Choroid plexus epithelial cell (primary cell): ENCODE measurements at regions not wholly inside any gene's neighbourhood (a gene's known extent, or its start where the extent isn't known, plus 50 kb on each side); places are given as distances from the start of the nearest gene placed in this dataset.

Experiments
- DNase-seq: peaks from one replicate; pipeline ENCODE4 v3.0.0-alpha.2; 2010; ENCODE audit warnings: low read depth
- H3K4me3 ChIP-seq: 2 replicates; pipeline ENCODE4 v1.5.1; 2011; ENCODE audit warnings: low read depth, mild to moderate bottlenecking, control low read depth, low read length, moderate library complexity
- TF ChIP-seq, protein P1 (sequence below): conservative IDR thresholded peaks from 2 replicates; pipeline ENCODE4 v1.5.1; 2011; ENCODE audit warnings: low read depth, mild to moderate bottlenecking, control low read depth, inconsistent platforms, low read length, moderate library complexity

DNA sequence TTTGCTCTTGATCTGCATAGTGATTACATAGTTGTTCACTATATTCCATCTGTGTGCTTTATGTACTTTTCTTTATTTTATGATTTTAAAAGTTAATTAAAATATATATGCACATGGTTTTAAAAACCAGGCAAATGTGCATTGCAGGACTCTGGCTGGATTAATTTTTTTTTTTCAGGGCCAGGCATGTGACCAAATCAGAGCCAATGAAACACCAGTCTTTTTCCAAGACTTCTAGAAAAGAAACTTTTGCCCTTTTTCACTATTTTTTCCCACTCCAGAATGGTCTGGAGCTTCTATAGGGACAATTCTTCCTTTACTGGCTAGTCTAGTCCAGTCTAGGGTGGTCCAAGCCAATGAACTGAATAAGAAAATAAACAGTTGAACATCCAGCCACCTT lies 198.1 kb upstream of the FBXO11 start:
- TF ChIP-seq, protein P1, sequence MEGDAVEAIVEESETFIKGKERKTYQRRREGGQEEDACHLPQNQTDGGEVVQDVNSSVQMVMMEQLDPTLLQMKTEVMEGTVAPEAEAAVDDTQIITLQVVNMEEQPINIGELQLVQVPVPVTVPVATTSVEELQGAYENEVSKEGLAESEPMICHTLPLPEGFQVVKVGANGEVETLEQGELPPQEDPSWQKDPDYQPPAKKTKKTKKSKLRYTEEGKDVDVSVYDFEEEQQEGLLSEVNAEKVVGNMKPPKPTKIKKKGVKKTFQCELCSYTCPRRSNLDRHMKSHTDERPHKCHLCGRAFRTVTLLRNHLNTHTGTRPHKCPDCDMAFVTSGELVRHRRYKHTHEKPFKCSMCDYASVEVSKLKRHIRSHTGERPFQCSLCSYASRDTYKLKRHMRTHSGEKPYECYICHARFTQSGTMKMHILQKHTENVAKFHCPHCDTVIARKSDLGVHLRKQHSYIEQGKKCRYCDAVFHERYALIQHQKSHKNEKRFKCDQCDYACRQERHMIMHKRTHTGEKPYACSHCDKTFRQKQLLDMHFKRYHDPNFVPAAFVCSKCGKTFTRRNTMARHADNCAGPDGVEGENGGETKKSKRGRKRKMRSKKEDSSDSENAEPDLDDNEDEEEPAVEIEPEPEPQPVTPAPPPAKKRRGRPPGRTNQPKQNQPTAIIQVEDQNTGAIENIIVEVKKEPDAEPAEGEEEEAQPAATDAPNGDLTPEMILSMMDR, result no peak
- no peak for DNase-seq
- no peak overlapping the region for H3K4me3 ChIP-seq

DNA sequence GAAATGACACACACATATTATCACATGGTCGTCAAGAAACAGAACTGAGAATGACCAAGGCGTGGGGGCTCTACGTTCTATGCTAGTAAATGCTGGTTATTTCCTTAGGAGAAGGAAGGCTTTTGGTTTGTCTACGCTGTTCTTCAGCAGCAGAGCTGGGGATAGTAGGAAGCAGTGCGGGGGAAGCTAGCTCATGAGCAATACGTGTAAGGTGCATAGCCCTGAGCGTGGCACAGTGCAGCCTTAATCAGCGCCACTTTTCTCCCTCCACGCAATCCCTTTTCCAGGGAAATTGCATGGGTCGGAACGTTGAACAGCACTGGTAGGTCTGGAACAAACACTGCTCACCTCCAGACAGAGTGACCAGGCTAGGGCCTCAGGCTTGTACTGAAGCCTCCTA lies 199.6 kb upstream of the FBXO11 start:
- H3K4me3 ChIP-seq, result no peak overlapping the region
- TF ChIP-seq, protein P1, result no peak
- no peak for DNase-seq

DNA sequence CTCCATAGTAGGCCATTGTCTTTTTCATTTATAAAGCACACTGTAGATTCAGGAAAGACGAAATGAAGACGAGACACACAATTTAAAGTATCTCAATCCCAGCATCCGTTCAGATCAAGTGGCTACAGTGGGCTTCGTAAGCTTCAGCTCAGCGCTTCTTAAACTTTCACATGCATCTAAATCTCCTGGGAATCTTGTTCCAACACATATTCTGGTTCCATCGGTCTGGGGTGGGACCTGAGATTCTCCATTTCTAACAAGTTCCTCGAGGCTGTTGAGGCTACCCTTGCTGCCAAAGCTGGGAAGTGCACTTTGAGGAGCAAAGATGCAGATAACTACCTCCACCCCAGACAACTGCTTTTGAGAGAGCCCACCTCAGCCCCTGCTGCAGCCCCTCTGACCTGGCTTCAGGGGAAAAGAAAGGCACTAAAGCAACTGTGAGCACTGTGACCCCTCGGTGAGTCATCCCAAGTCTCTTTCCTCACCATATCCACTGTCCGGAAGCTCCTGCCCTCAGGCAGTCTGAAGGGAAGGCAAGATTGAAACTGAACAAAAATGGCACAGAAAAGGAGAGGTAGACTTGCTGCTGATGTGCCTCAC lies 201.1 kb upstream of the FBXO11 start:
- H3K4me3 ChIP-seq, result no peak overlapping the region
- DNase-seq, result peak; percentile 76
- TF ChIP-seq, protein P1, result peak; percentile 50

DNA sequence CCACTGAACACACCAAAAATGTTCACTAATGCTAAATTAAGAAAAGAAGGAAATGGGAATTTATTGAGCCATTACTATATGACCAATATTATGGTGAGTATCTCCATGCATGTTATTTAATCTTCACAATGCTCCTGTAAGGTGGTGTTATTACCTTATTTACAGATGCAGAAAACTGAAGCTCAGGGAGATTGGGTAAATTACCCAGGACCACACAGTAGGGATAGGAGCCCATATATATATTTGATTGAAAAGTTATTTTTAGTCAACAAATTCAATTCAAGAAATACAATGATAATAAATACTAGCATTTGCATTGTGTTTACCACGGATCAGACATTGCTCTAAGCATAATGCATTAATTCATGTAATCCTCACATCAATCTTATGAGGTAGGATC lies 202.2 kb upstream of the FBXO11 start:
- TF ChIP-seq, protein P1, result no peak

DNA sequence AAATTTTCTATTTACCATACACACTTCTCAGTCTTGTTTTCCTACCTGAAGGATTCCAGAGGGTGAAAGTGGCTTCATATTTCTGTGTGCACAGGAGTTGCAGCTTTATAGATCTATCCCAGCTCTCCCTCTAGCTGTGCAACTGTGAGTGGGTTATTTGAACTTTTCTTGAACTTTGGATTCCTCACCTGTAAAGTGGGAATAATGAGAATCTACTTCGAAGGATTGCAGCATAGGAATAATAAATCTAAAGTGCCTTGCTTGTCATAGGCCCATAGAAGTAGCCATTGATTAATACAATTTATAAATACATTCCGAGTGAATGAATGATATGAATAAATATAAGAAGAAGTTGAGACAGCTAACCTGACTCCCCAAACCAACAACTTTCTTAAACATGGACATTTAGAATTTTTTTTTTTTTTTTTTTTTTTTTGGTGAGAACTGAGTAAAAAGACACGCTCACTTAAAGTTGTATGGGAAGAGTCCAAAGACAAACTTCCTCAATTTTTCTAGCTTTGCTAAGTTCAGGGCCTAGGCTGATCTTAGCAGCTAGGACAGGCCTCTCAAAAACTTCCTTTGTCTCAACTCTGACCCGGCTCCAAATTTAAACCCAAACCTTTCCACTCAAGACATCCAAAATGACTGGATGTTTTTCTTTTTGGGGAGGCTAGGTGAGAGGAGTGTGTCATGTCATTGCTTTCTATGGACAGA lies 203.3 kb upstream of the FBXO11 start:
- no peak overlapping the region for H3K4me3 ChIP-seq
- no peak for DNase-seq
- TF ChIP-seq, protein P1, result no peak

More for the DNA sequence above, 202.2 kb upstream of the FBXO11 start:
- H3K4me3 ChIP-seq, result no peak overlapping the region
- no peak for DNase-seq

DNA sequence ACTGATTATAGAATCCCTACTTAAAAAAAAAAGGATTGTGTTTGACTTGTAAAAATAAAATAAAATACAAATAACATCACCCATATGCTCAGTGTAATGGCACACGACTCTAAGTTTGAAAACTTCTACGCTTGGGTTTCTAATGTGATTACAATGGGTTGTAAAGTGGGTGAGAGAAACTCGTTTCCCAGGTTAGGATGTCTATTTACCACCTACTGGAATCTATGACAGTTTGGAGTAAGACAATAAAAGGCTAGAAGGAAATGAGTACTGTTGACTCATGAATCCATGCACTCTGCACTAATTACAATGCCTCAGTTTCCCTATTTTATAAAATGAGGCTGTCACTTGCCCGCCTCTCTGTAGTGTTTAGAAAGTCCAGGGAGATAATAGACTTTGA lies 204.0 kb upstream of the FOXN2 start:
- DNase-seq, result no peak
- no peak overlapping the region for H3K4me3 ChIP-seq
- TF ChIP-seq, protein P1, result no peak
